ENCODE measurements at regions not wholly inside any gene's neighbourhood (a gene's known extent, or its start where the extent isn't known, plus 50 kb on each side); places are given as distances from the start of the nearest gene placed in this dataset.

- Histone ChIP-seq H3K4me3 (ENCODE audit: low read depth in 2 of 2, low read length in 2 of 2) (no peak overlapping the region), H3K27me3 (ENCODE audit: control insufficient read depth, insufficient read depth, low read length) (no peaks in the 10 kb centered on the region), H3K36me3 (ENCODE audit: control insufficient read depth, insufficient read depth, low read length) (no peaks in the 10 kb centered on the region), H3K9me3 (ENCODE audit: control insufficient read depth, insufficient read depth, low read depth, low read length) (no peaks in the 10 kb centered on the region), H3K27ac (ENCODE audit: low read length) (no peak overlapping the region), H3K4me1 (ENCODE audit: control insufficient read depth, insufficient read depth, low read length) (no peaks in the 10 kb centered on the region)
- no TSS peak for BruUV-seq (replicated peaks)
- DNase-seq (ENCODE audit: low read depth, low spot score) (no peak), ATAC-seq (no peak)
- CTCF ChIA-PET = no interaction called here
- TF ChIP-seq CTCF (IDR thresholded peaks at IDR 0.05) (no peak), POLR2AphosphoS5 (IDR thresholded peaks at IDR 0.05; ENCODE audit: low read depth, low read length) (no peak), TCF7L2 (IDR thresholded peaks at IDR 0.05; ENCODE audit: low read depth, low read length) (no peak), SIN3A (IDR thresholded peaks at IDR 0.05; ENCODE audit: borderline replicate concordance, insufficient read depth, low read depth, low read length) (no peak), REST (IDR thresholded peaks at IDR 0.05; ENCODE audit: insufficient read depth in 1 of 2, low read depth in 2 of 2, low read length in 1 of 2) (no peak)
- intact Hi-C loops (cut with micrococcal nuclease; ENCODE audit: unreplicated experiment) = no loop called here
- in situ Hi-C loops (cut with HindIII; ENCODE audit: low pct_unique_long_range_greater_than_20kb, low sequenced_read_pairs) = no loop called here
- POLR2A ChIA-PET = no interaction called here
Measured at GRCh38 chr4:189385098-189385497, 555.6 kb upstream of the FRG1 start.

- Histone ChIP-seq H3K27me3 (ENCODE audit: control insufficient read depth, insufficient read depth, low read length) (no peaks in the 10 kb centered on the region), H3K4me1 (ENCODE audit: control insufficient read depth, insufficient read depth, low read length) (no peaks in the 10 kb centered on the region), H3K4me3 (ENCODE audit: low read depth in 2 of 2, low read length in 2 of 2) (no peak overlapping the region), H3K36me3 (ENCODE audit: control insufficient read depth, insufficient read depth, low read length) (no peaks in the 10 kb centered on the region), H3K27ac (ENCODE audit: low read length) (no peak overlapping the region), H3K9me3 (ENCODE audit: control insufficient read depth, insufficient read depth, low read depth, low read length) (no peaks in the 10 kb centered on the region)
- ATAC-seq = no peak
- TF ChIP-seq REST (IDR thresholded peaks at IDR 0.05; ENCODE audit: insufficient read depth in 1 of 2, low read depth in 2 of 2, low read length in 1 of 2) (no peak), CTCF (IDR thresholded peaks at IDR 0.05) (no peak), SIN3A (IDR thresholded peaks at IDR 0.05; ENCODE audit: borderline replicate concordance, insufficient read depth, low read depth, low read length) (no peak), POLR2AphosphoS5 (IDR thresholded peaks at IDR 0.05; ENCODE audit: low read depth, low read length) (no peak), TCF7L2 (IDR thresholded peaks at IDR 0.05; ENCODE audit: low read depth, low read length) (no peak)
- ChIA-PET CTCF (no interaction called here), POLR2A (no interaction called here)
- intact Hi-C loops (cut with micrococcal nuclease; ENCODE audit: unreplicated experiment) (no loop called here), in situ Hi-C loops (cut with HindIII; ENCODE audit: low pct_unique_long_range_greater_than_20kb, low sequenced_read_pairs) (no loop called here)
- DNase-seq (ENCODE audit: low read depth, low spot score) = no peak
- no TSS peak for BruUV-seq (replicated peaks)
Measured at GRCh38 chr4:189385579-189385978, 555.1 kb upstream of the FRG1 start.
